OCI-LY1 (cell line): ENCODE measurements at regions not wholly inside any gene's neighbourhood (a gene's known extent, or its start where the extent isn't known, plus 50 kb on each side); places are given as distances from the start of the nearest gene placed in this dataset.

Source experiments
- EZH2 ChIP-seq: fragments of 200-600 bp; sonication (generic), shearing (Covaris generic); IDR thresholded peaks from 2 replicates; pipeline ENCODE4 v1.8.0; 2017; ENCODE audit warnings: borderline replicate concordance, mixed run types, mild to moderate bottlenecking, antibody characterized with exemption, low read length, moderate library complexity, mixed read lengths
- TF ChIP-seq, protein P1 (sequence below): fragments of 200-600 bp; sonication (generic), shearing (Covaris generic); IDR thresholded peaks from 2 replicates; pipeline ENCODE4 v1.5.1; 2017; ENCODE audit warnings: mild to moderate bottlenecking, antibody characterized with exemption, low read length, moderate library complexity, mixed read lengths

GRCh38 chr11:113572136-113572735 is 97.0 kb upstream of the DRD2 start:
- TF ChIP-seq EZH2, result no peak
- TF ChIP-seq, protein P1, sequence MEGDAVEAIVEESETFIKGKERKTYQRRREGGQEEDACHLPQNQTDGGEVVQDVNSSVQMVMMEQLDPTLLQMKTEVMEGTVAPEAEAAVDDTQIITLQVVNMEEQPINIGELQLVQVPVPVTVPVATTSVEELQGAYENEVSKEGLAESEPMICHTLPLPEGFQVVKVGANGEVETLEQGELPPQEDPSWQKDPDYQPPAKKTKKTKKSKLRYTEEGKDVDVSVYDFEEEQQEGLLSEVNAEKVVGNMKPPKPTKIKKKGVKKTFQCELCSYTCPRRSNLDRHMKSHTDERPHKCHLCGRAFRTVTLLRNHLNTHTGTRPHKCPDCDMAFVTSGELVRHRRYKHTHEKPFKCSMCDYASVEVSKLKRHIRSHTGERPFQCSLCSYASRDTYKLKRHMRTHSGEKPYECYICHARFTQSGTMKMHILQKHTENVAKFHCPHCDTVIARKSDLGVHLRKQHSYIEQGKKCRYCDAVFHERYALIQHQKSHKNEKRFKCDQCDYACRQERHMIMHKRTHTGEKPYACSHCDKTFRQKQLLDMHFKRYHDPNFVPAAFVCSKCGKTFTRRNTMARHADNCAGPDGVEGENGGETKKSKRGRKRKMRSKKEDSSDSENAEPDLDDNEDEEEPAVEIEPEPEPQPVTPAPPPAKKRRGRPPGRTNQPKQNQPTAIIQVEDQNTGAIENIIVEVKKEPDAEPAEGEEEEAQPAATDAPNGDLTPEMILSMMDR, result no peak
